Upper lobe of left lung (tissue), 6 donors: ENCODE measurements at regions not wholly inside any gene's neighbourhood (a gene's known extent, or its start where the extent isn't known, plus 50 kb on each side); places are given as distances from the start of the nearest gene placed in this dataset.

ENCODE experiments used
- ATAC-seq, 2 donors: fragments of 200-7000 bp; cut with Tn5 transposase; one replicate each; pipeline ENCODE4 v1.9.1; 2022; ENCODE audit warnings: mild to moderate bottlenecking in 2 of 2, moderate library complexity in 2 of 2; ENCODE audit not compliant: low FRiP score in 2 of 2
- DNase-seq, 2 donors: peaks; one replicate each; pipeline ENCODE4 v3.0.0-alpha.2; 2019 to 2020
- H3K27ac ChIP-seq, 4 donors: fragments of 200-600 bp; sonication (generic); one replicate each; pipeline ENCODE4 v1.5.1; 2016 to 2019
- H3K27me3 ChIP-seq, 4 donors: fragments of 200-600 bp; sonication (generic); one replicate each; pipeline ENCODE4 v1.5.1; 2017 to 2019
- H3K36me3 ChIP-seq, 4 donors: fragments of 200-600 bp; sonication (generic); one replicate each; pipeline ENCODE4 v1.5.1; 2016 to 2019
- H3K4me1 ChIP-seq, 4 donors: fragments of 200-600 bp; sonication (generic); one replicate each; pipeline ENCODE4 v1.5.1; 2018 to 2019
- H3K4me3 ChIP-seq, 4 donors: fragments of 200-600 bp; sonication (generic); one replicate each; pipeline ENCODE4 v1.5.1; 2017 to 2019; ENCODE audit warnings: mild to moderate bottlenecking in 2 of 4, moderate library complexity in 1 of 4
- H3K9me3 ChIP-seq, 4 donors: fragments of 200-600 bp; sonication (generic); one replicate each; pipeline ENCODE4 v1.5.1; 2018 to 2019
- EP300 ChIP-seq, 4 donors: sonication (generic); formaldehyde crosslinking; IDR thresholded peaks; one replicate each; pipeline ENCODE4 v1.5.1; 2017; ENCODE audit warnings: antibody characterized with exemption in 4 of 4, control low read depth in 2 of 4
- POLR2A ChIP-seq, 4 donors: fragments of 450-650 bp; IDR thresholded peaks; one replicate each; pipeline ENCODE4 v1.5.1; 2016 to 2017; ENCODE audit warnings: antibody characterized with exemption in 4 of 4, mild to moderate bottlenecking in 2 of 4
- POLR2AphosphoS5 ChIP-seq, 2 donors: sonication (generic); formaldehyde crosslinking; IDR thresholded peaks; one replicate each; pipeline ENCODE4 v1.5.1; 2017; ENCODE audit warnings: antibody characterized with exemption in 2 of 2
- WGBS, 2 donors: methylation state at CpG; one replicate each; pipeline ENCODE4 v1.1.5; 2017 to 2018; 5-methylcytosine and 5-hydroxymethylcytosine counted together
- TF ChIP-seq, protein P1 (sequence below), 6 experiments: fragments of 450-650 bp in 4 of 6; fragments of 200-600 bp in 2 of 6; sonication (generic) in 2 of 6; IDR thresholded peaks; one replicate each; pipeline ENCODE4 v1.5.1; 2016 to 2019; ENCODE audit warnings: antibody characterized with exemption in 6 of 6
- donor health status: DM: no; HTN: no; CAD: no; lungs with moderate emphysema.
- donor health status: DM: no; HTN: yes; CAD: no; lungs with severe emphysema.

DNA sequence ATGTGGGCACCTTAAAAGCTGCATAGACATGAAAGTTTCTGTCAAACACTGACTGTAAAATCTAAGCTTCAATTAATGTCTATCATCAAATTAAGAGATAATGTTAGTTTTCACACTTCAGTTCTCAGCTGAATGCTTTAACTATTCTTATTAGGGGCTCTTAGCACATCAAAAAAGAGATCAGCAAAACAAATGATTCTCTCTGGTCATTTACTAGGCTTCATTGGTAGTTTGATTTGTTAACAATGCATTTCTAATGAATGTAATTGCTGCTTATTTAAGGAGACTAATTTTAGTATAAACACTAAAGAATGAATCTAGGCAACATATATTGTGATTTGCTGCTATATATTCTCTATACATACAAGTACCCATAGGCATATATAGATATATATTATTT is 1182.0 kb downstream of the MAT2B start:
- no peak overlapping the region for H3K4me3 ChIP-seq
- DNase-seq (no peak), ATAC-seq (no peak)
- no peak for TF ChIP-seq POLR2AphosphoS5 (IDR thresholded peaks at IDR 0.05)
- TF ChIP-seq, protein P1, sequence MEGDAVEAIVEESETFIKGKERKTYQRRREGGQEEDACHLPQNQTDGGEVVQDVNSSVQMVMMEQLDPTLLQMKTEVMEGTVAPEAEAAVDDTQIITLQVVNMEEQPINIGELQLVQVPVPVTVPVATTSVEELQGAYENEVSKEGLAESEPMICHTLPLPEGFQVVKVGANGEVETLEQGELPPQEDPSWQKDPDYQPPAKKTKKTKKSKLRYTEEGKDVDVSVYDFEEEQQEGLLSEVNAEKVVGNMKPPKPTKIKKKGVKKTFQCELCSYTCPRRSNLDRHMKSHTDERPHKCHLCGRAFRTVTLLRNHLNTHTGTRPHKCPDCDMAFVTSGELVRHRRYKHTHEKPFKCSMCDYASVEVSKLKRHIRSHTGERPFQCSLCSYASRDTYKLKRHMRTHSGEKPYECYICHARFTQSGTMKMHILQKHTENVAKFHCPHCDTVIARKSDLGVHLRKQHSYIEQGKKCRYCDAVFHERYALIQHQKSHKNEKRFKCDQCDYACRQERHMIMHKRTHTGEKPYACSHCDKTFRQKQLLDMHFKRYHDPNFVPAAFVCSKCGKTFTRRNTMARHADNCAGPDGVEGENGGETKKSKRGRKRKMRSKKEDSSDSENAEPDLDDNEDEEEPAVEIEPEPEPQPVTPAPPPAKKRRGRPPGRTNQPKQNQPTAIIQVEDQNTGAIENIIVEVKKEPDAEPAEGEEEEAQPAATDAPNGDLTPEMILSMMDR (IDR thresholded peaks at IDR 0.05): no peak
- TF ChIP-seq EP300 (IDR thresholded peaks at IDR 0.05): no peak
- TF ChIP-seq POLR2A (IDR thresholded peaks at IDR 0.05): no peak
- H3K27me3 ChIP-seq: no peaks in the 10 kb centered on the region
- H3K9me3 ChIP-seq: no peaks in the 10 kb centered on the region
- no peaks in the 10 kb centered on the region for H3K4me1 ChIP-seq
- H3K27ac ChIP-seq: no peak overlapping the region
- H3K36me3 ChIP-seq: no peaks in the 10 kb centered on the region

DNA sequence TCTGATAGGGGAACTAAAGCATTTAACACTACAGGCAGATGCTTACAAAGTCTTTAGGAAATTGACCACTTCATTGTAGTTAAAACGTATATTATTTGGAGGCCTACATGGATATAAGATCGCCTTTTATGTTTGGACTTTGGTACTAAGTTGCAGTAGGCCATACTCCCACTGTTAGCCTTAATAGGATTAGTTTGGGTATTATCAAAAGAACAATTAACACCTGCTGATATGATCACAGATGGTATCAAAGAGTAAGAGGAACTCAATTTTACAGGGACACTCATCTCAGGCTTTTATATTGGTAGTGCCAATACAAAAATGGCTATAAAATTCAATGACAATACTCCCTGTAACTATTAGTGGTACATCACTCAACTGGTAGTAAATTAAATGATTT is 1183.0 kb downstream of the MAT2B start:
- Histone ChIP-seq H3K4me1 (no peaks in the 10 kb centered on the region), H3K27me3 (no peaks in the 10 kb centered on the region), H3K4me3 (no peak overlapping the region), H3K36me3 (no peaks in the 10 kb centered on the region), H3K27ac (no peak overlapping the region), H3K9me3 (no peaks in the 10 kb centered on the region)
- 79 to 82% methylated on average over 2 of the region's 2 CpGs for WGBS, 2 donors
- ATAC-seq (no peak), DNase-seq (no peak)
- TF ChIP-seq POLR2A (IDR thresholded peaks at IDR 0.05) (no peak), EP300 (IDR thresholded peaks at IDR 0.05) (no peak), POLR2AphosphoS5 (IDR thresholded peaks at IDR 0.05) (no peak)
- TF ChIP-seq, protein P1 (IDR thresholded peaks at IDR 0.05): no peak

DNA sequence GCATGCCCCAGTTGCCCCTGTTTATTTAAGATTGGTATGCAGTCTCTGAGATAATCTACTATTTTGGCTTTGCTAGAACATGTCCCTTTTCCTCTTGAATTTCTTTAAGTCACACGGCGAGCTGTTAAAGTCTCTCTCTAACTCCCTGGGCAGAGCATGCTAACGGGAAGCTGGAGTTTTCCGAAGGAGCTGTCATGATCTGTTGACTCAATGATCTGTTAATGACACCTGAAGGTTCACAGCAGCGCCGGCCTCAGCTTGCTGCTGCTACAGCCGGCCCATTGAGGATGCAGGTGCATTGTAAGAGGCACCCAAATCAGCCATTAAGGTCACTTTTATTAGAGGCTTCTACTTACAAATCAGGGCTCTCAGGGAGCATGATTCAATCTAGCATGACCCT is 1203.4 kb downstream of the MAT2B start:
- H3K4me1 ChIP-seq: no peaks in the 10 kb centered on the region
- no peaks in the 10 kb centered on the region for H3K9me3 ChIP-seq
- no peak for DNase-seq
- H3K4me3 ChIP-seq: no peak overlapping the region
- ATAC-seq: no peak
- H3K27me3 ChIP-seq: no peaks in the 10 kb centered on the region
- TF ChIP-seq POLR2A (IDR thresholded peaks at IDR 0.05): no peak
- TF ChIP-seq POLR2AphosphoS5 (IDR thresholded peaks at IDR 0.05): no peak
- TF ChIP-seq EP300 (IDR thresholded peaks at IDR 0.05): no peak
- TF ChIP-seq, protein P1 (IDR thresholded peaks at IDR 0.05): no peak
- WGBS, 2 donors: 37 to 38% methylated on average over 7 of the region's 7 CpGs
- H3K27ac ChIP-seq: no peak overlapping the region
- H3K36me3 ChIP-seq: no peaks in the 10 kb centered on the region

DNA sequence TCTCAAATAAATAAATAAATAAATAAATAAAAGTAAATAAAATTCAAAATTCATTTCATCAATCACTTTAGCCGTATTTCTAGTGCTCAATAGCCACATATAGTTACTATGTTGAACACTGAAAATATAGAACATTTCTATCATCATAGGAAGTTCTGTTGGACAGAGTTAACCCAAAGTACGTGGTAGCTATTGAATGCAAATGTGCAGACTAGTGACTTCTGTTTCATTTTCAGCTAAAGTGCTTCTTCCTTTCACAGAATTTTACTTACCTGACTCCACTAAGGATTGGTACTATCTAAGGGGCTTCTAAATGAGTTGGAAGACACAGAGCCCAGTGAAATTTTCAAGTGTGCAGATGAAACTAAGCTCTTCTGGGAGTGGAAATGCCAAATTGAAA is 1208.3 kb downstream of the MAT2B start:
- no peak for DNase-seq
- WGBS, 2 donors: 81 to 87% methylated on average over 2 of the region's 2 CpGs
- no peaks in the 10 kb centered on the region for H3K4me1 ChIP-seq
- ATAC-seq: no peak
- no peak overlapping the region for H3K4me3 ChIP-seq
- no peaks in the 10 kb centered on the region for H3K27me3 ChIP-seq
- TF ChIP-seq POLR2AphosphoS5 (IDR thresholded peaks at IDR 0.05): no peak
- TF ChIP-seq POLR2A (IDR thresholded peaks at IDR 0.05): no peak
- TF ChIP-seq, protein P1 (IDR thresholded peaks at IDR 0.05): no peak
- no peak for TF ChIP-seq EP300 (IDR thresholded peaks at IDR 0.05)
- H3K36me3 ChIP-seq: no peaks in the 10 kb centered on the region
- no peak overlapping the region for H3K27ac ChIP-seq
- H3K9me3 ChIP-seq: peaks cover 0 to 4% (median 0%) of the 10 kb centered on the region in 4 donors

DNA sequence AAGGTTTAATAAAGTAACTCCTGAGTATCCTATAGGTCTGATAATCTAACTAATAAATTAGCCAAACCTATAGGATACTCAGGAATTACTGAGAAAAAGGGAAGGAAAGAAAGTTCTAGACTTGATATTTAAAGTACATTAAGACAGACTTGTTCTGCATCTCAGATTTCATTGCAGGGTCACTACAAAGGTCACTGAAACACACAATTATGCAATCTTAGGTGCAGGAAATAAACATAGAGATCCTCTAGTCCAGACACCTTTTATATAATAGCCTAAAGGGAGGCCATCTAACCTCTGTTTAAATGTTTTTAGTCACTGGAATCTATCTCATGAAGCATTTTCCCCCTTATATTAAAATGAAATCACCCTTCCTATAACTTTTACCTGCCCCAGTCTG is 1215.7 kb downstream of the MAT2B start:
- H3K36me3 ChIP-seq: no peaks in the 10 kb centered on the region
- ATAC-seq (no peak), DNase-seq (no peak)
- no peaks in the 10 kb centered on the region for H3K27me3 ChIP-seq
- no peak for TF ChIP-seq POLR2AphosphoS5 (IDR thresholded peaks at IDR 0.05)
- no peak overlapping the region for H3K4me3 ChIP-seq
- no peaks in the 10 kb centered on the region for H3K9me3 ChIP-seq
- H3K27ac ChIP-seq: no peak overlapping the region
- H3K4me1 ChIP-seq: no peaks in the 10 kb centered on the region
